ENCODE measurements at regions not wholly inside any gene's neighbourhood (a gene's known extent, or its start where the extent isn't known, plus 50 kb on each side); places are given as distances from the start of the nearest gene placed in this dataset.

DNA sequence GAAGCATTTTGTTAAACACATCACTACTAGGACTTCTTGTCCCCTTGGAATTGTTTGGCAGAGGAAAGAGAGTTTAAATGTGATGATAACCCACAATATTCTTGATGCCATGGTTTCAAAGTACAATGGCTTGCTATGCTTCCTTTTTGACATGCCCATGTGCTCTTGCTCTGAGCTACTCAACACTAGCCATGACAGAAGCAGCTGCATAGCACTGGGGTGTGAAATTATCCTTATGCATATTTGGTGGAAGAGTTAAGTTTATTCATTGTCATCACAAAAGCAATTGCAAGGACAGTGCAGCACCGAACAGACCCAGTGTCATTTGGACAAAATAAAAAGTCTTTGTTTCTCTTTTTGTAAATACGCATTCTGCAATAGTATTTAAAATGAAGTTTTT is 209.9 kb upstream of the CDH20 start:
- H3K27ac Mint-ChIP-seq: no peak overlapping the region
- H3K4me1 Mint-ChIP-seq: peaks cover 10% of the 10 kb centered on the region
- H3K36me3 Mint-ChIP-seq (ENCODE audit: low read depth): no peaks in the 10 kb centered on the region
- H3K27me3 Mint-ChIP-seq (ENCODE audit: low read depth, poor library complexity): peaks cover 5% of the 10 kb centered on the region
- no peaks in the 10 kb centered on the region for H3K9me3 Mint-ChIP-seq
- no peak for DNase-seq
- no peak overlapping the region for H3K4me3 Mint-ChIP-seq
- TF ChIP-seq, protein P1, sequence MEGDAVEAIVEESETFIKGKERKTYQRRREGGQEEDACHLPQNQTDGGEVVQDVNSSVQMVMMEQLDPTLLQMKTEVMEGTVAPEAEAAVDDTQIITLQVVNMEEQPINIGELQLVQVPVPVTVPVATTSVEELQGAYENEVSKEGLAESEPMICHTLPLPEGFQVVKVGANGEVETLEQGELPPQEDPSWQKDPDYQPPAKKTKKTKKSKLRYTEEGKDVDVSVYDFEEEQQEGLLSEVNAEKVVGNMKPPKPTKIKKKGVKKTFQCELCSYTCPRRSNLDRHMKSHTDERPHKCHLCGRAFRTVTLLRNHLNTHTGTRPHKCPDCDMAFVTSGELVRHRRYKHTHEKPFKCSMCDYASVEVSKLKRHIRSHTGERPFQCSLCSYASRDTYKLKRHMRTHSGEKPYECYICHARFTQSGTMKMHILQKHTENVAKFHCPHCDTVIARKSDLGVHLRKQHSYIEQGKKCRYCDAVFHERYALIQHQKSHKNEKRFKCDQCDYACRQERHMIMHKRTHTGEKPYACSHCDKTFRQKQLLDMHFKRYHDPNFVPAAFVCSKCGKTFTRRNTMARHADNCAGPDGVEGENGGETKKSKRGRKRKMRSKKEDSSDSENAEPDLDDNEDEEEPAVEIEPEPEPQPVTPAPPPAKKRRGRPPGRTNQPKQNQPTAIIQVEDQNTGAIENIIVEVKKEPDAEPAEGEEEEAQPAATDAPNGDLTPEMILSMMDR (IDR thresholded peaks at IDR 0.05): no peak

DNA sequence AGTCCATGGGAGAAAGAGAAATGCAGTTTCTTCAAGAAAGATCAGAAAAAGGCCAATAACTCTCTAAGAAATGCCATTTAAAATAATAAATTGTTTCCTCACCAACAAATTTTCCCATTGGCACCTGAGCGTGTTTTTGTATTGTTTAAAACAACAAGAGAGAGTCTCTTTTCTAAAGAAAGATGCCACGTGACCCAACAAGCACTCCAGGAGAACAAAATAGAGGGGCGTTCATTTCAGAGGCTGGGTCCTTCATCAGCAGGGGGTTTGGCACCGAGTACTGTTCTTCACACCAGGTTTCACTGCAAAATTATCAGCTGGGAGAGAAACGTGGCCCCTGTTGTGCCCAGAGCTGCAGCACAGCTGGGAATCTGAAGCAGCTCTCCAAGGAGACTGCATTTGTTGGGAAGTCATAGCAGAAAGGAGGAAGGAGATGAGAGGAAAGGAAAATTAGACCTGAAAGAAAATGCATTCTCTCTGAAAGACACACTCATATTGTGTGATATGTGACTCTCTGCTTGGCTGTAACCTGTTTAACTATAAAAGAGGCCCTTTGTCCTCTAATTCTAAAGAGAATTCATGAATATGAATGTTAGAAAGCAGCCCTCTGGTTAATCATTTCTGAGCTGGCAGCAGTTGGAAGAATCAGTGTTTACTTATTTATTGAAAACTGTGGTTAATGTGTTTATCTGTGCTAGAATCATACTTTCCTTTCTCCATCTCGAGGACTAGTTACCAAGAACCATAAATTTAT is 205.3 kb upstream of the CDH20 start:
- no peaks in the 10 kb centered on the region for H3K9me3 Mint-ChIP-seq

DNA sequence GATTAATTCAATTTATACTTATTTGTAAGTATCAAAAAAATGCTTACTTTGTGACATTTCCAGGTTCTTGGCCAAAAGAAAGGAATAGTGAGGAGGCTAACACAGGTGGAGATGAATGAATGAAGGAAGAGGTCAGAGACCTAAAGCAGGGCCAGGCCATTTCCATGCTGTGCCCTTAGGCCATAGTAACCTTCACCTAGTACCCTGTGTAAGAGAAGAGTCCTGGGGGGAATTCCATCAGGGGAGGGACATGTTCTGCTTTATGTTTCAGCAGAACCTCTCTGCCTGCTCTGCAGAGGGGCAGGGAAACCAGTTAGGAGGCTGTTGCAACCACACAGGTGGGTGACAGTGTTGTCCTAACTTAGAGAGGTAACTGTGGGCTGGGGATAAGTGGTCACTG is 204.2 kb upstream of the CDH20 start:
- TF ChIP-seq, protein P1 (IDR thresholded peaks at IDR 0.05): no peak
- no peak for DNase-seq
- Mint-ChIP-seq H3K36me3 (ENCODE audit: low read depth) (no peaks in the 10 kb centered on the region), H3K27ac (no peak overlapping the region), H3K4me1 (peaks cover 10% of the 10 kb centered on the region), H3K27me3 (ENCODE audit: low read depth, poor library complexity) (peaks cover 5% of the 10 kb centered on the region), H3K4me3 (no peak overlapping the region), H3K9me3 (no peaks in the 10 kb centered on the region)

More for the DNA sequence above, 205.3 kb upstream of the CDH20 start:
- peaks cover 5% of the 10 kb centered on the region for H3K27me3 Mint-ChIP-seq (ENCODE audit: low read depth, poor library complexity)
- DNase-seq: no peak
- peaks cover 10% of the 10 kb centered on the region for H3K4me1 Mint-ChIP-seq
- TF ChIP-seq, protein P1 (IDR thresholded peaks at IDR 0.05): no peak
- no peaks in the 10 kb centered on the region for H3K36me3 Mint-ChIP-seq (ENCODE audit: low read depth)
- peak overlapping the region; percentile 71 for H3K27ac Mint-ChIP-seq
- no peak overlapping the region for H3K4me3 Mint-ChIP-seq

DNA sequence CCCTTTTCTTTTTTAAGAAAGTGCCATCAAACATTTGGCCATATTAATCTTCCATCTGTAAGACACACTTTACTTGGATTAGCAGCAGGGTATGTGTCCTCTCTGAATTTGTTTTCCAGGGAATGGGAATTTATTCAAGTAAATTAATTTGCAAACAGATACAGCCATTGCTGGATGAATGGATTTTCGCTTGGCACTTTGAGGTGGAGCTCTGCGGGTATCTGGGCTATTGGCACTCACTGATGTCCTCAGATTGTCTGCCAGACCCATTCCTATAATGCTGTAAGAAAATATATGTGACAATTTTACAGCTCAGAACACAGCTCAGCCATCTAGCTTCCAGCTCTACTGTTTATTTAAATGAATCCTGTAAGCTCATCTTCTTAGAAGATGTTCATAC is 201.2 kb upstream of the CDH20 start:
- no peaks in the 10 kb centered on the region for H3K9me3 Mint-ChIP-seq
- no peak overlapping the region for H3K4me3 Mint-ChIP-seq
- no peaks in the 10 kb centered on the region for H3K36me3 Mint-ChIP-seq (ENCODE audit: low read depth)
- DNase-seq: no peak
- peaks cover 10% of the 10 kb centered on the region for H3K4me1 Mint-ChIP-seq
- TF ChIP-seq, protein P1 (IDR thresholded peaks at IDR 0.05): no peak
- no peak overlapping the region for H3K27ac Mint-ChIP-seq
- H3K27me3 Mint-ChIP-seq (ENCODE audit: low read depth, poor library complexity): peaks cover 3% of the 10 kb centered on the region

DNA sequence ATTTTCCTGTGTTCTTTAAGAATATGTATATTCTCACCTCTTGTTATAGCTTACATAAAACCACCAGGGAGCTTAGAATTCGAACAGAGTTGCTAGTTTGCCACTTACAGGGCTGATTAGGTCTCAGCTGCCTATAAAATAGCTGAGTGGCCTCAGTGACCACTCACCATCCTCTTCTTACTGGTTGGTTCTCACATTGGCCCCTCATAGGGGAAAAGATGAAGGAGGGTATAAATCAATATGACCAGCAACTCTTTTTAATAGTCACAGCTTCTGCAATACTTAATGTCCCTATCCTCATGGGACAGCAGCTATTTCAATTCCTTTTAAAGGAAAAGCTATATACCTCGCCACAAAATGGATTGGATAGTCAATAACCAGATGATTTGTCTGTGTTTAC is 199.4 kb upstream of the CDH20 start:
- Mint-ChIP-seq H3K27ac (no peak overlapping the region), H3K4me1 (no peaks in the 10 kb centered on the region), H3K36me3 (ENCODE audit: low read depth) (no peaks in the 10 kb centered on the region), H3K27me3 (ENCODE audit: low read depth, poor library complexity) (peaks cover 3% of the 10 kb centered on the region), H3K4me3 (no peak overlapping the region), H3K9me3 (no peaks in the 10 kb centered on the region)
- TF ChIP-seq, protein P1 (IDR thresholded peaks at IDR 0.05): no peak
- no peak for DNase-seq

DNA sequence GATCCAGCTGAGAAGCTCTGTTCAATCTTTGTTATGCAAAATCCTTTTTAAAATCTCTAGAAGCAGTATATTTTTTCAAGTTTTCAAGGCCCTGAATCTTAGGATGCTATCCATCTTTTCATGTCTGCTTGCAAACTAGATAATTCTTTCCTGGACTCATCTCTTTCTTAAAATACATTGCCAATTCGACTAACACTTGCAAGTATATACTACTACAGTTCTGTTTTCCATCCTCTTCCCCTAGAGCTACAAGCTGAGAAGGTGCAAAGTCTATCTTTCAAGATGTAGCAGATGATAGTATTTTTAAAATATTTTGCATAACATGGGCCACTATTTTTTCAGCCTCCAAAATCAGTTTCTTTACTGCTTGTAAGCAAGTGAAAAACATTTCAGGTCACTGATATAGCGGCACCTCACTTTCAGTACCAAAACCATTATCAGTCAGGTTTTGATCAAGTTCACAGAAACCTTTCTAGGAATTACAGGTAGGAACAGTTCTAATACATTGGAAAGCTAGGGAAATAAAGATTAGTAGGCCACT is 196.4 kb upstream of the CDH20 start:
- Mint-ChIP-seq H3K4me3 (no peak overlapping the region), H3K9me3 (no peaks in the 10 kb centered on the region), H3K27ac (no peak overlapping the region), H3K4me1 (no peaks in the 10 kb centered on the region), H3K27me3 (ENCODE audit: low read depth, poor library complexity) (no peaks in the 10 kb centered on the region), H3K36me3 (ENCODE audit: low read depth) (no peaks in the 10 kb centered on the region)
- DNase-seq: no peak
- TF ChIP-seq, protein P1 (IDR thresholded peaks at IDR 0.05): no peak
